Stimulated activated CD4-positive, alpha-beta T cell treated with anti-CD3 and anti-CD28 coated beads, Interleukin-12 subunit alpha, Interleukin-12 subunit beta, amount 100 ng/mL, for 4 hours (primary cell): ENCODE measurements at regions not wholly inside any gene's neighbourhood (a gene's known extent, or its start where the extent isn't known, plus 50 kb on each side); places are given as distances from the start of the nearest gene placed in this dataset.
"Not testable (repeated sequence)": the region's sequence is repeated elsewhere in the genome, so short reads cannot be mapped to it uniquely, and the experiment has no call there.

ENCODE experiments used
- DNase-seq: peaks from one replicate; pipeline ENCODE4 v3.0.0-alpha.2; 2020

DNA sequence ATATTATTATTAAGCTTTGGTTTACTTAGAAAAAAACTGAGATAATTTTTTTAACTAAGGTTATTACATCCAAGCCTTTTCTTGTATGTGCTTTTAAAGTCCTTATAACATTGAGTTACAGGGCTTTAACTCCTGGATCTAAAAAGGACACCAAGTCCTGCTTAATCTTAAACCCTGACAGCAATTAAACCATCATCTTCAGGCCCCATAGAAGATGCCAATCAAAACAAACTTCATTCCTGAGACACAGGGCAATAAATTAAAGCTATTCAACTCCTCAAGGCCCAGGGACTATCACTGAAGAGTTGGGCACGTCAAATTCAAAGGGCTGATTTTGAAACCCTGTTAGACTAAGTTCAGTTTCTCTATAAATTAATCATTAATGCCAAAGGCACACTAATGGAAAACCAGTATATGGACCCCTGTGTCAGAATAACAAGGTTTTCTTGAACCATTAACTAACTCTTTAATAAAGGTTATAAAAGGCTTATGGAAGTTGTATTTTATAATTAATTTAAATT lies 1152.6 kb downstream of the NSUN3 start:
- no peak for DNase-seq

DNA sequence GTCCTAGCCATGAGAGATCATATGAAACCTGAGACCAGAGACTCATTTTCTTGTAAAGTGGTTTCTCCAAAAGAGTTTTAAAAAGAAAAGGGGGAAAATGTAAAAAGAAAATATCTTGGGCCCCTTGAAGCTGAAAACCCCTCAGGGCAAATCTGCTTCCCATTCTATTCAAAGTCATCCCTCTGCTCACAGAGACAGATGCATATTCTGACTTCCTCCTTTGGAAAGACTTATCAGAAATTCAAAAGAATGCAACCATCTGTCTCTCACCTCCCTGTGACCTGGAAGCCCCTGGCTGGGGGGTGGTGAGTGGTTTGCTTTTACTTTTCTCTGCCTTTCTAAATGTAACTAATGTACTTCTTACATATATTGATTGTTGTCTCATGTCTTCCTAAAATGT lies 1154.8 kb downstream of the NSUN3 start:
- no peak for DNase-seq

DNA sequence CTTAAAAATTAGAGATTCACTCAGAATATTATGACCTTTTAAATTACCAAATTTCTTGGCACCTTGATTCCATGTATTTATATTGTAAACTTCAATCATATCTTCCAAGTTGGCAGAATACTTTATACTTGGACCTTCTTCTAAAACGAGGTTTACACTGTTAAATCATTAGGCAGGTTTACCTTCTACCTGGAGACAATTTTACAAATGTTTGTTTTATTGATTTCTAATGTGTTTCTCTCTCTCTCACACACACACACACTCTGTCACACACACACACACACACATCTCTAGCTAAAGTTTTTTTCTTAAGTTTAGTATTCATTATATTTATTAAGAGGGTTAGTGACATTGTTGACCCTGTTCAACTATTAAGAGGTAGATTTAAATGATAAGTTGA lies 1155.6 kb downstream of the NSUN3 start:
- DNase-seq = no peak

DNA sequence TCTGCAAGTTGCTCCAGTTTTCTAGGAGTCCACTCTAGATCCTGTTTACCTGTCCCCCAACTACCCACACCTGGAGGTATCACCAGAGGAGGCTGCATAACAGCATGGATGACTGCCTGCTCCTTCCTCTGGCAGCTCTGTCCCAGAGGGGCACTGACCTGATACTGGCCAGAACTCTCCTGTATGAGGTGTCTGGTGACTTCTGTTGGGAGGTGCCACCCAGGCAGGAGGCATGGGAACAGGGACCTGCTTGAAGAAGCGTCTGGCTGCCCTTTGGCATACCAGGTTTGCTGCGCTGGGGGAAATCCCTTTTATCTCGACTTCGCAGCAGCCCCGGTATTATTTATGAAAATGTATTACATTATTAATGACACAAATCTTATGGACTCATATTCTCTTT lies 1163.6 kb downstream of the NSUN3 start:
- DNase-seq = no peak

DNA sequence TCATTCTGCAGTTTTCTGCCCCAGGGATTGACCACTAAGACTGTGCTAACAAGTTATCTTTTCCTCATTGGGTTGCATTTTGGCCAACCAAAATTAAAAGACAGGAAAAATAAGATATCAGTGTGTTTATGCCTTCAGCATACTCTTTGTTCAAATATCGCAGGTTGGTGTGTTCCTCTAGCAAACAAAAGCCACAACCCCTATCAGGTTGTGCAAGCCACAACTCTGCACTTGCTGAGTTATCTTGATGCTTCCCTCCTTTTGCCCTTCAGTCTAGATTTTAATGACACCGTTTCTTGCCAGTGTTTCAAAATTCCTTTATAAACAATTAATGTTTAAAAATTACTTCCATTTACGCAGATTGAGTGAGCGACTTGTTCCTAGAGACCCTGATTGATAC lies 1164.2 kb downstream of the NSUN3 start:
- DNase-seq = no peak

DNA sequence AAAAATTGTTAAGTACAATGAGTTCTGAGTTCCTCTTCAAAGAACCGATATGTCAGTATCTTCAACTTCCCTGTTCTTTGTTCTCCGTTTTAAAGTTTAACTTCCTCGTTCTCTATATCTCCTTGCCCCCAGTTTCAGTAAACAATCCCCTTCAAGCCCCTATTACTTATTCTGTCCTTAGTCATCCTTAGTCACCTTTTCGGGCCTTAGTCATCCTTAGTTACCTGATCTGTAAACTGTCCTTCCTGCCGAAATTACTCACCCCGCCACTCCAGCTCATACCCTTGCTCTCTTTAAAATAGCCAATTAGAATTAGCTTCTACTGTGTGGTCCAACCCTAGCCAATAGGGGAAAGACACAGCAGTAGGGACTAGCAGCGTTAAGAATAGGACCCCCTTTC lies 1165.6 kb downstream of the NSUN3 start:
- no peak for DNase-seq

DNA sequence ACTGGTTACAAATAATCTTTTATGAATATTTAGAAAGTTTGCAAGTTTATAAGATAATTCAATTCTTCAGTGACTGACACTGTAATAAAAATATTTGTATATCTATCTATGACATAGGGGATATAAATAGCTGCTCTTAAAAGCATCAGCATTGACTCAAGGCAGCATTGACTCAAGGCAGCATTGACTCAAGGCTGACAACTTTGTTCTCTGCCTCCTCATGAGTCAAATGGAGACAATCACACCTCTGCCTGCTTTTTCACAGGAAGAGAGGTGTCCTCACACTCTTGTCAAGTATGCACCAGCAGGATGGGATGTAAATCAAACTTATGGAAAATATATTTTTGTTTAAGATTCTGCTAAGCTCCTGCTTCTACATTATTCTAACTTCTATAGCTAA lies 1173.1 kb downstream of the NSUN3 start:
- DNase-seq = no peak

DNA sequence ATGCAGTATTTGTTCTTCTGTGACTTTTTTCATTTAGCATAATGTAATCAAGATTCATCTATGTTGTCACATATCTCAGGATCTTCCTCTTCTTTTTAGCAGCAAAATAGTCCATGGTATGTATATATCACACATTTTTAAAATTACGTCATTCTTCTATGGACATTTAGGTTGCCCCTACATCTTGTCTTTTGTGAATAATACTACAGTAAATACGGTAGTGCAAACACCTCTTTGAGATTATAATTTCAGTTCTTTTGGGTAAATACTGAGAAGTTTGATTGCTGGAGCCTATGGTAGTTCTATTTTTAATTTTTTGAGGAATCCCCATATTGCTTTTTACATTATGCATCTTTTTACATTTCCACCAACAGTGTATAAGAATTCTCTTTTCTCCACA lies 1174.9 kb downstream of the NSUN3 start:
- no peak for DNase-seq

DNA sequence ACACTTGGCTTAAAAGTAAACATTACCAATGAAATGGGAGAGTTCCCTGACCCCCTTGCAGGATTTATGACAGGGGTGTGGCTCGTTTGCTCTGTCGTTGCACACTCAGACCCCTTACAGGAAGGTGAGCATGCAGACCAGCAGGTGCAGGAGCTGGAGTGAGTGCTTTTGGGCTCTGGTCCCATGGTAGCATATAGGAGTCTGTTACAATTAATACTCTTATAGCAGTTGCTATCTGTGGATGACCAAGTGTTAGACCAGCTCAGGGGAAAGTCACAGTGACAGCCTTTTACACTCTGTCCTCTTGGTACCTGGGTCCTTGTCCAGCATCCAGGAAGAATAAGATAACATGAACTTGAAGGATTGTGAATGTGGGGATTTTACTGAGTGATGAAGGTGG lies 1177.5 kb downstream of the NSUN3 start:
- DNase-seq = no peak

DNA sequence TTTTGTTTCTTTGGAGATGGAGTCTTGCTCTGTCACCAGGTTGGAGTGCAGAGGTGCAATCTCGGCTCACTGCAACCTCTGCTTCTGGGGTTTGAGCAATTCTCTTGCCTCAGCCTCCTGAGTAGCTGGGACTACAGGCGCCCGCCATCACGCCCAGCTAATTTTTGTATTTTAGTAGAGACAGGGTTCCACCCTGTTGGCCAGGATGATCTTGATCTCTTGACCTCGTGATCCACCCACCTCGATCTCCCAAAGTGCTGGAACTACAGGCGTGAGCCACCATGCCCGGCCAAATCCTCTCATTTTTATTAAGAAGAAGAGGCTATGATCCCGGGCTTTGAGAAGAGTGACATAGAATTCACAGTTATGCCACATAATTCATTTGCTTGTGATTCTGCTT lies 1178.4 kb downstream of the NSUN3 start:
- DNase-seq = not testable (repeated sequence)

DNA sequence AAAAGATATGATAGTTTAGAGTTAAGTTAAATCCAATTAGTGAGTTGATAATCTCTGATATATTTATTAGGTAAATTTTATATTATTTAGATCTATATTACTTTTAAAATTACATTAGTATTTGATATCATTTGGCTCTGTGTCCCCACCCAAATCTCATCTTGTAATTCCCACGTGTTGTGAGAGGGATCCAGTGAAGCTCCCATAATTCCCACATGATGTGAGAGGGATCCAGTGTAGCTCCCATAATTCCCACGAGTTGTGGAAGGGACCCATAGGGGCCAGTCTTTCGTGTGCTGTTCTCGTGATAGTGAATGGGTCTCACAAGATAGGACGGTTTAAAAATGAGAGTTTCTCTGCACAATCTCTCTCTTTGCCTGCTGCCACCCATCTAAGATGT lies 1183.6 kb downstream of the NSUN3 start:
- DNase-seq = no peak

DNA sequence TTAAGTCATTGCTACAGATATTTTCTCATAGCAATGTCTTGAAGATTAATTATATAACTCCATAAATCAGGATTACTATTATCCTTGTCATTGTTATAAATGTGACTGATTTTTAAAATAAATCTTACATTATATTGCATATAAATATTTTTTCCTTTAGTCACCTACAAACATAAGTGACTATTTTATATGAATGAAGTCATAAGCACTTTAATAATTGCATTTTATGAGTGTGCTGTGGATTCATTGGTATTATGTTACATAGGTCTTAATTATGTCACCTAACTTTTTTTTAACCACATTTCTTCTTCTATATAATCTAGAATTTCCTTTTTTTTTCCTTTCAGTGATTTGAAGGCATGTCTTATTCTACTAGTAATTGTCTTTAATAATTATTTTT lies 1191.2 kb downstream of the NSUN3 start:
- DNase-seq = no peak

DNA sequence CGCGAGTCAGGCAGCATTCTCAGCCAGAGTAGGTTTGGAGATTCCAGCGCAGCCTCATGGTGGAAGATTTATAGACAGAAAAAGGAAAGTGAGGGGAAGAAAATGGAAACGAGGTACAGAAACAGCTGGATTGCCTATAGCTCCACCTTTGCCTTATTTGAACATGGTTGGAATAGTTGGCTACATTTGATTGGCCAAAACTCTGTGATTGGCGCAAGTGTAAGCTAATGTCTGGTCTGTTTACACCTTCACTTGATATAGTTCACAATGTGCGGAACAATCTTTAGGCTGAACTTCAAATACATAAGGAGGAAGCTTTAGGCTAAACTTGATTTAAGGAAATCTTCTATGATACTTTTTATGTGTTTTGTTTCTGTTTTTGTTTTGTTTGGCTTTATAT lies 1191.9 kb downstream of the NSUN3 start:
- DNase-seq = no peak

DNA sequence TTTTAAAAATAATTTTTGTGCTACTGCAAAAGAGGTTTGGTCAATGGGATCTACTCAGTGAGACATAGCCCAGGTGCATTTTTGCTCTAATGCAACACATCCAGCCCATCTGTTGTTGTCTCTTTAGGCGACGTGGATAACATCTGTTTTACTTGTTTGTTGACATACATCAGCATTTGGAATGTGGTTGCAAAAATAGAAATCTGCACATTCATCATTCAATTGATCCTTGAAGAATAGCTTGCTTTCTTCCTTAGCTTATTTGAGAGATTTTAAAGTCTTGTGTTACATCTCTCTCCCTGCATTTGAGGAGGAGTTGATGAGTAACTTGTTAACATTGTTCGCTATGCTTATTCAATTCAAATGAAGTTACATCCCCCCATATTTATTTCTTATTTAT lies 1202.3 kb downstream of the NSUN3 start:
- no peak for DNase-seq

DNA sequence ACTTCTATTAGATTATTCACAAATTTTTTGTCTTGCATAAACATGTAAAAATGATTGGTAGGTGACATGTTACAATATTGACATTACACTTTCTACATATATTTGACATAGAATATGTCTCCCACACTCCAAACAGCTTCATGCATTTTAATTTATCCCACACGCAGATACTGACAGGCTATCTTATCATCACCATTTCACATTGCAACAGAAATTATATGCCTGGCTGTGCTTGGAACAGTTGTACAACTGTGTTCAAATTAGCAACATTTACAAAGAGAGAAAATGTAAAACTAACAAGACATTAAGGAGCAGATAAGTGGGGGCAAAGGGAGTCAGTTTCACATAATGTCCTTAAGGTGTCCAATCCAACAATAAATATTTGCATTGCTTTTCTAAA lies 1208.5 kb downstream of the NSUN3 start:
- DNase-seq = no peak

DNA sequence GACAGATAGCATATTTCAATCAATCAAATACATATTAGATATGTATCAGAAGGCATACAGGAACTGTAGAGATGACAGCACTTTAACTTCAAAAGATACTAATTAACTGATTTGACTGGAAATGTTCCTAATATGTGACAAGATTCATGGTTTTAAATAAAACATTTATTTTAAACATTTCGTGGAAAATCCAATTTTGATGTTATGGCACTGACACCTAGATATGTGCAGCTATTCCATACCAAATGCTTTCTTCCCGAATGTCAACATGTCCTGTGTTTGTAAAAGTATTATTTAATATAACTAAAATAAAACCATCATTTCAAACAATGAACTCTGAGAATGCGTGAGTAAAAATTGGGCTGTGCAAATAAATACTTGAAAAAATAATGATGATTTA lies 1209.3 kb downstream of the NSUN3 start:
- no peak for DNase-seq

DNA sequence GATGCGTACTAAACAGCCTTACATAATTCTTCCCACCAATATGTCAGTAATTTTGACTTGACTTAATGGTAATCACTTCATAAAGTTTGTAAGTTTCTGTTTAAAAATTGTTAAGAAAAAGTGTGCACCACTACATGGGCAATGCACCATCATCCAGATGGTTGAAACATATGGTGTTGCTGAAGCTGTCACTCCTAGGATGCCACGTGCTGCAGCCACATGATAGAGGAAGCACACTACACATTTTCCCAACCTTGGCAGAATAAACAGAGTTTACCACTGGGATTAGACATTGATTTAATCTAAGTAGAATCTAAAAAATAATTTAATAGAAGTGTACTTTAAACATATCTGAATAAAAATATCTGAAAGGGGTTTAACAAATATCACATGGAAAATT lies 1209.9 kb downstream of the NSUN3 start:
- DNase-seq = no peak

DNA sequence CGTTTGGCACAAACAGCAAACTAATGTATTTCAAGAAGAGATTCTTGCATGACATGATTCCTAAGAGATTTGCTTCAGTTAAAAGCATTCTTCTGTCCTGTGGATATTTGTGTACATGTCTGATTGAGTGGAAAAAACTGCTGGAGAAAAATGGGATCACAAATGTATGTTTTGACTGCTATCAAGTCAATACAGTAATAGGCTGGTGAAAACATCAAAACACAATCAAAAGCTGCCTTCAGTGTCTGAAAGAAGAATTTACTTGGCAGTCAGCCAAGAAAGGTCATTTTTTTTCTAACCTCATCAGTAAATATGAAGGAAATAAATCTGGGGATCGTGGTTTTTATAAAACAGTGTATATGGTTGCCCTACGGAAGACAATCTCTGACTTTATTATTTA lies 1214.8 kb downstream of the NSUN3 start:
- DNase-seq = no peak

DNA sequence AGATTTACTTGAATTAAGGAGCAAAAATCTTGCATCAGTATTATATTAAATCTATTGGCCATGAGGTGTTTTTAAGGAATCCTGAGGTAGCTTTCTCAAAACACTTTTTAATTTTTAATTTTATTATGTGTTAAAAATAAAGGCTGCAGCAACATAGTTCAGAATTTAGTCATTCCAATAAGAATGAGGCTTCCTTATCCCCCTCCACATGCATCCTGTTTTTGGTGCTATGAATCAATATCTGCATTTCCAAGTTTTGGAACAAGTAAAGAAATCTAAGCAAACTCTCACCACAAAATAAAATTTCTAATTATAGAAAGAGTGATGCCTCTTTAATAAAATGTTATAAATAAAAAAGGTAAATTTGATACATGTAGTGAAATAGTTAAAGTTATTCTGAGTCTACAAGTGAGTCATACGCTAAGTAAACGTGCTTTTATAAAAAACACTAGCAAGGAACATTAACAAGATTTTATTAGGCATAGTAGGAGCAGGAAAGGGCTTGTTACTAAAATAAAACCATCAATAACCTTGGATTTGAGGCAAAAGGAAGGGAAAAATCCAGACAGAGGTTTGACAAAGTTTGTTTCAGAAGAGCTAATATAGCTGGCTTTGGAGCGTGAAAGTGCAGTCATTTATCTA lies 1218.0 kb downstream of the NSUN3 start:
- no peak for DNase-seq

DNA sequence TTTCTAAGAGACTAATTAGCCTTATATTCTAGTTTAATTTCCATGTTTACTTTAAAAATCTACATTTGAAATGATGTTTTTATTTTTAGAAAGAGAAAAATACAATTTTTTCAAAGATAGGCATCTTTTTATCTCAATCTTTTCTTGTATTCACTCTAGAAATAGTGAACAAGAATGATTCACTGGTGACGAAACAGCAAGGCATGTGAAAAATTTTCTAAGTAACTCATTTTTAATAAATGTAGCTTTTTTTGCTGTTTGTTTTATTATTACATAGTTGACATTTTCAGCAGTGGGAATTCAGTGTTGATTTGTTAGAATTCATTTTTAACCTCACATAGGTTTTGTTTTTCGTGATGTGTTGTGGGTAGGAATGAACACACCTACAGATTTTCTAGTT lies 1226.4 kb downstream of the NSUN3 start:
- no peak for DNase-seq

DNA sequence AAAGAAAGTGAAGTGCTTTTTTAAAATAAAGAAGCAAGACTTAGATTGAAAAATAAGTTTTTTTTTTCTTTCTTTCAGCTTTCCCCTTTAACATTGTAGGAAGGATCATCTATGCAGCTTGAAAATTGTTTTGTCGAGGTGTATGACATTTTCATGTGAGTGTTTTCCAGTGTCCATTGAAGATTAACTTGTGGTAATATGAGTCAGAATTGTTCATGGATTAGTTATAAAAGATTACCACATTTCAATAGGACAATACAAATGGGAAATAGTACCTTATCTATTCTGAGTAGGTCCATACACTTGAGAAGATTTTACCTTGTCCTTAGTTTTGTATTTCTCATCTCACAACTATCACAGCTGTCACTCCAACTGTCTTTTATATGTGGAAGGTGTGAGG lies 1234.7 kb downstream of the NSUN3 start:
- DNase-seq = no peak

DNA sequence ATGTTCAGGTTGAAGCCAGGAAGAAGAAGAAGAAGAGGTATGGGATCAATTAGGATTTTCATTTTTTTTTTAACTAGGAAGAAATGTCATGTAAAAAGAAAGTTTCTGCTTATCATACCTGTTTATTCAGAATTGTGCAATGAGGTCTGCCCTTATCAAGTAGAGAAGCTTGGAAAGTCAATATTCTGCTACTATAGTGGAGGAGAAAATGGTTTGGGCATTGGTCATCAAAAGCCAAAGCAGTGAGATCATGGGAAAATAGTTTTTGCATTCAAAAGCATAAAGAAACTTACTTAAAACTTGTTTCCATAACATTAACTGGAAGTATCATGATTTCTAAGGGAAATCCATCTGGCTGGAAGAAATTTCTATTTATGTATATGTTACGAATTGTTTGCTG lies 1239.2 kb downstream of the NSUN3 start:
- DNase-seq = no peak

DNA sequence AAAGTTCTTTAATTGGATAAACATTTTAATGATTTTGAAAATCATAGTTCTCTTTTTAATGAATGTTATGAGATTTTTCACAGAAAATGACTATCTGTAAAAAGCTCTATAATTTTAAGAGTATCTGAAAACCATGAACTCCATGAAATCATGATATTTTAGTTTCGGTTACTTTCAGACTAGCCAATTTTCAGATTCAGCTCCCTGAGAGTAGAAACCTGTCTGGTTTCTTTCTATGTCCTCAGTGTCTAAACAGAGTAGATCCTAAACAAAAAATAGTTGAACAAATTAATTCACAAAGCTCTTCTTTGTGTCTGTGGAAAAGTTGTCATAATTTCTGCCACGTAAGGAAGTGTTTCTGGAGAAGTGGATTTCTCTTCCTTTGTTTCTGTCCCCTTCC lies 1247.7 kb downstream of the NSUN3 start:
- no peak for DNase-seq

DNA sequence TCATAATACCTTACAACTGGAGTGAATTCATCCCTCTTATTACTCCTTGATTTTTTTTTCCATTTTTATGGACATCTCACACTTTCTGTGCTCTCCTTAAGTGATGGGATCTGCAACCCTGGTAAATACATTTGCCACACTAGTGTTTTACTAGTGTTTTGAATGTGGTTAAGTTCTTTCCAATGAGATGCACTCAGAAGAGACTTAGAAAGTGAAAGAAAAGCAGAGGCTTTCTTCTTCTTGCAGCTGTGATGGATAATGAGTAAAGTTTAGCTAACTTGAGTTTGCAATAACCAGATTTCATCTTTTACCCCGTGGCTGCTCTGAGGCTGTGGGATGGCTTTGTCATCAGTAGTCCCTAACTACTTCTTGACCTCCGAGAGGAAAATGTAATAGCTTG lies 1248.4 kb downstream of the NSUN3 start:
- DNase-seq = no peak

DNA sequence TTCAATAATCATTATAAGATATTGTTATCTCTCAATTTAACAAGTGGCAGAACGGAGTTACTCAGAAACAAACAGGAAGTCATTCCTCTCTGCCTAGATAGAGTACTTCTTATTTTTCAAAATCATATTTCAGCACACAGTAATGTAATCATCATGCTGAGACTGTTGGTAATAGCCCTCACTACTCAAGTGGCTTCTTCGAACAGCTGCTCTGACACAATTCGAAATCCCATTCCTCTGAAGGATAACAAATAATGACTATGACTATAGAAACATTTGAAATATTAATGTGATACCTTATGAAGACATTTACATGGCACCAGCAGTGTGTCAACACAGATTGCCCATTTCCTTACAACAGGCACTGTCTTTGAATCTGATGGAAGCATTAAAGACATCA lies 1249.8 kb downstream of the NSUN3 start:
- DNase-seq = no peak
